ENCODE measurements at regions not wholly inside any gene's neighbourhood (a gene's known extent, or its start where the extent isn't known, plus 50 kb on each side); places are given as distances from the start of the nearest gene placed in this dataset.

DNA sequence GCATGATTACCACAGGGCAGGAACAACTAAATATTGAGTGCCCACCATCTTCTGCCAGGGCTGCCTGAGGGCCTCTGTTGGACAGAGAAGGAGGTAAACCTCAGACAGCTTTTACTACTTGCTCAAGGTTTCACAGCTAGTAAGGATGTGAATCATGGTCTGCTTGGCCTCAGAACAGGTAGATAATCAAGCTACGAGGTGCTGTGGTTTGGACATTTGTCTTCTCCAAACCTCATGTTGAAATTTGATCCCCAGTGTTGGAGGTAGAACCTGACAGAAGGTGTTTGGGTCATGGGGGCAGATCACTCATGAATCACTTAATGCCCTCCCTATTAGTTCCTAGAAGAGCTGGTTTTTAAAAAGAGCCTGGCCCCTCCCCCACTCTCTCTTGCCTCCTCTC, 541.2 kb upstream of the TRPC7 start:
- TF ChIP-seq, protein P1, sequence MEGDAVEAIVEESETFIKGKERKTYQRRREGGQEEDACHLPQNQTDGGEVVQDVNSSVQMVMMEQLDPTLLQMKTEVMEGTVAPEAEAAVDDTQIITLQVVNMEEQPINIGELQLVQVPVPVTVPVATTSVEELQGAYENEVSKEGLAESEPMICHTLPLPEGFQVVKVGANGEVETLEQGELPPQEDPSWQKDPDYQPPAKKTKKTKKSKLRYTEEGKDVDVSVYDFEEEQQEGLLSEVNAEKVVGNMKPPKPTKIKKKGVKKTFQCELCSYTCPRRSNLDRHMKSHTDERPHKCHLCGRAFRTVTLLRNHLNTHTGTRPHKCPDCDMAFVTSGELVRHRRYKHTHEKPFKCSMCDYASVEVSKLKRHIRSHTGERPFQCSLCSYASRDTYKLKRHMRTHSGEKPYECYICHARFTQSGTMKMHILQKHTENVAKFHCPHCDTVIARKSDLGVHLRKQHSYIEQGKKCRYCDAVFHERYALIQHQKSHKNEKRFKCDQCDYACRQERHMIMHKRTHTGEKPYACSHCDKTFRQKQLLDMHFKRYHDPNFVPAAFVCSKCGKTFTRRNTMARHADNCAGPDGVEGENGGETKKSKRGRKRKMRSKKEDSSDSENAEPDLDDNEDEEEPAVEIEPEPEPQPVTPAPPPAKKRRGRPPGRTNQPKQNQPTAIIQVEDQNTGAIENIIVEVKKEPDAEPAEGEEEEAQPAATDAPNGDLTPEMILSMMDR (IDR thresholded peaks at IDR 0.05) = no peak
- TF ChIP-seq POLR2AphosphoS5 (IDR thresholded peaks at IDR 0.05) (no peak), POLR2A (IDR thresholded peaks at IDR 0.05) (no peak)
